ENCODE measurements at regions not wholly inside any gene's neighbourhood (a gene's known extent, or its start where the extent isn't known, plus 50 kb on each side); places are given as distances from the start of the nearest gene placed in this dataset.

GRCh38 chr6:44627883-44628271, 240.4 kb downstream of the CDC5L start (continued):
- TF ChIP-seq MEIS1 (CRISPR knock-in tag; IDR thresholded peaks at IDR 0.05; ENCODE audit: borderline replicate concordance) = no peak
- no peak for TF ChIP-seq GLIS1 (tag by site-specific recombination; IDR thresholded peaks at IDR 0.05)
- TF ChIP-seq ZFP69B (tag by site-specific recombination; IDR thresholded peaks at IDR 0.05) = no peak
- no peak for TF ChIP-seq ZBTB7A (tag by site-specific recombination; IDR thresholded peaks at IDR 0.05; ENCODE audit: low read depth)
- TF ChIP-seq, protein P1, sequence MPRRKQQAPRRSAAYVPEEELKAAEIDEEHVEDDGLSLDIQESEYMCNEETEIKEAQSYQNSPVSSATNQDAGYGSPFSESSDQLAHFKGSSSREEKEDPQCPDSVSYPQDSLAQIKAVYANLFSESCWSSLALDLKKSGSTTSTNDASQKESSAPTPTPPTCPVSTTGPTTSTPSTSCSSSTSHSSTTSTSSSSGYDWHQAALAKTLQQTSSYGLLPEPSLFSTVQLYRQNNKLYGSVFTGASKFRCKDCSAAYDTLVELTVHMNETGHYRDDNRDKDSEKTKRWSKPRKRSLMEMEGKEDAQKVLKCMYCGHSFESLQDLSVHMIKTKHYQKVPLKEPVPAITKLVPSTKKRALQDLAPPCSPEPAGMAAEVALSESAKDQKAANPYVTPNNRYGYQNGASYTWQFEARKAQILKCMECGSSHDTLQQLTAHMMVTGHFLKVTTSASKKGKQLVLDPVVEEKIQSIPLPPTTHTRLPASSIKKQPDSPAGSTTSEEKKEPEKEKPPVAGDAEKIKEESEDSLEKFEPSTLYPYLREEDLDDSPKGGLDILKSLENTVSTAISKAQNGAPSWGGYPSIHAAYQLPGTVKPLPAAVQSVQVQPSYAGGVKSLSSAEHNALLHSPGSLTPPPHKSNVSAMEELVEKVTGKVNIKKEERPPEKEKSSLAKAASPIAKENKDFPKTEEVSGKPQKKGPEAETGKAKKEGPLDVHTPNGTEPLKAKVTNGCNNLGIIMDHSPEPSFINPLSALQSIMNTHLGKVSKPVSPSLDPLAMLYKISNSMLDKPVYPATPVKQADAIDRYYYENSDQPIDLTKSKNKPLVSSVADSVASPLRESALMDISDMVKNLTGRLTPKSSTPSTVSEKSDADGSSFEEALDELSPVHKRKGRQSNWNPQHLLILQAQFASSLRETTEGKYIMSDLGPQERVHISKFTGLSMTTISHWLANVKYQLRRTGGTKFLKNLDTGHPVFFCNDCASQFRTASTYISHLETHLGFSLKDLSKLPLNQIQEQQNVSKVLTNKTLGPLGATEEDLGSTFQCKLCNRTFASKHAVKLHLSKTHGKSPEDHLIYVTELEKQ (tag by site-specific recombination; IDR thresholded peaks at IDR 0.05; ENCODE audit: borderline replicate concordance) = no peak
- TF ChIP-seq KLF10 (tag by site-specific recombination; IDR thresholded peaks at IDR 0.05) = no peak
- no peak for TF ChIP-seq ZNF394 (tag by site-specific recombination; IDR thresholded peaks at IDR 0.05; ENCODE audit: borderline replicate concordance)

- no peak overlapping the region for H3K4me3 ChIP-seq (ENCODE audit: low read depth, low read length)
- POLR2A ChIA-PET = no interaction called here
- no peaks in the 10 kb centered on the region for H3K9me3 ChIP-seq (ENCODE audit: control insufficient read depth, insufficient read depth, low read depth, low read length)
- no peaks in the 10 kb centered on the region for H3K4me1 ChIP-seq (ENCODE audit: control insufficient read depth, insufficient read depth, low read length)
- no peak overlapping the region for H3K27ac ChIP-seq (ENCODE audit: extremely low read depth, low read depth, low read length)
- H3K36me3 ChIP-seq (ENCODE audit: control insufficient read depth in 2 of 2, insufficient read depth in 1 of 2, low read length in 2 of 2) = no peaks in the 10 kb centered on the region
- TF ChIP-seq ZNF341 (tag by site-specific recombination; IDR thresholded peaks at IDR 0.05; ENCODE audit: low read depth) (no peak), ZNF707 (tag by site-specific recombination; IDR thresholded peaks at IDR 0.05) (no peak), ZNF785 (tag by site-specific recombination; IDR thresholded peaks at IDR 0.05) (no peak), ZNF23 (tag by site-specific recombination; IDR thresholded peaks at IDR 0.05; ENCODE audit: borderline replicate concordance) (no peak), ZNF362 (tag by site-specific recombination; IDR thresholded peaks at IDR 0.05) (no peak), SCRT1 (tag by site-specific recombination; IDR thresholded peaks at IDR 0.05; ENCODE audit: borderline replicate concordance) (no peak)
- CTCF ChIA-PET = interaction anchor here (0.7 to 7.9 kb wide), 7 partner anchors 26 to 1294 kb away, joined by 3 to 71 read pairs (median 5); no protein-coding TSS in a partner anchor
These were observed 240.8 kb downstream of the CDC5L start for GRCh38 chr6:44628347-44628746.

- TF ChIP-seq PATZ1 (tag by site-specific recombination; IDR thresholded peaks at IDR 0.05) = no peak
- no peak for TF ChIP-seq PRDM1 (tag by site-specific recombination; IDR thresholded peaks at IDR 0.05)
- TF ChIP-seq ZNF121 (tag by site-specific recombination; IDR thresholded peaks at IDR 0.05) = no peak
- POLR2A ChIA-PET = interaction anchor here (1.4 kb wide), 1 partner anchor 154 kb away, joined by 4 read pairs; no protein-coding TSS in a partner anchor
These were observed 242.1 kb downstream of the CDC5L start for GRCh38 chr6:44629636-44630035.

More at GRCh38 chr6:44629636-44630035, 242.1 kb downstream of the CDC5L start:
- H3K4me1 ChIP-seq (ENCODE audit: control insufficient read depth, insufficient read depth, low read length) = no peaks in the 10 kb centered on the region
- no peak overlapping the region for H3K4me3 ChIP-seq (ENCODE audit: low read depth, low read length)
- no peak overlapping the region for H3K27ac ChIP-seq (ENCODE audit: extremely low read depth, low read depth, low read length)
- H3K36me3 ChIP-seq (ENCODE audit: control insufficient read depth in 2 of 2, insufficient read depth in 1 of 2, low read length in 2 of 2) = no peaks in the 10 kb centered on the region
- H3K9me3 ChIP-seq (ENCODE audit: control insufficient read depth, insufficient read depth, low read depth, low read length) = no peaks in the 10 kb centered on the region
- CTCF ChIA-PET = interaction anchor here (0.6 to 7.9 kb wide), 20 partner anchors 8 to 1297 kb away, joined by 3 to 71 read pairs (median 5); no protein-coding TSS in a partner anchor
